ENCODE measurements at regions not wholly inside any gene's neighbourhood (a gene's known extent, or its start where the extent isn't known, plus 50 kb on each side); places are given as distances from the start of the nearest gene placed in this dataset.

DNA sequence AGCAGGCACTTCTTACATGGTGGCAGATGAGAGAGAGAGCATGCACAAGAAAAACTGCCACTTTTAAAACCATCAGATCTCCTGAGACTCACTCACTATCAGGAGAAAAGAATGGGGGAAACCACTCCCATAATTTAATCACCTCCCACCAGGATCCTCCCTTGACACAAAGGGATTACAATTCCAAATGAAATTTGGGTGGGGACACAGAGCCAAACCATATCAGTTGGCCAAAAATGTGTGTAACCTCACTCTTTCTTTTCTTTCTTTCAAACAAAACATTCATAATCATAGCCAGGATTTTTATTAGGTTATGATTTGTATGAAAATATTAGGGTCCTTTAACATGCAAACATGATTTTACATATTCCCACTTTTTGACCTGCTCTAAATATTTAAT, 222.1 kb downstream of the PCDH18 start:
- no peak for DNase-seq

- DNase-seq = no peak
These were observed 222.9 kb downstream of the PCDH18 start for GRCh38 chr4:137309424-137309823.

DNA sequence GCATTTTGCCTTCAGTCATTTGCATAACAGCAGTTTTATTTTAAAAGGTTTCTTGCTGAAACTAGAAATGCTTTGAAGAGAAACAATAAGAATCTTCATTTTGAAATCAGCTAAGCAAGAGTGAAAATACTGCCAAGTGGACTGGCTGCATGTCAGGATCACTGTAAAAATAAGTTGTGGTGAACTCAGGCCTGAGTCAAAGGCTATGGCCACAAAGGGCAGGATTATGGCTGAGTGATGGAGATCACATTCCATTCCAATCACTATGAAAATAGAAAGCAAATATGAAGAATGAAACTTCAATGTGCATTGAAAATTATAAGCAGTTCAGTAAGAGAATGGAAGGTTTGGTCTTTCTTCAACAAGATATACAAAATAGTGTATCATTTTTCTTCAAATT, 224.5 kb downstream of the PCDH18 start:
- no peak for DNase-seq

GRCh38 chr4:137300776-137301175, 231.5 kb downstream of the PCDH18 start:
- DNase-seq = no peak

GRCh38 chr4:137299281-137299680, 233.0 kb downstream of the PCDH18 start:
- DNase-seq = no peak

GRCh38 chr4:137293281-137293680, 239.0 kb downstream of the PCDH18 start:
- no peak for DNase-seq

DNA sequence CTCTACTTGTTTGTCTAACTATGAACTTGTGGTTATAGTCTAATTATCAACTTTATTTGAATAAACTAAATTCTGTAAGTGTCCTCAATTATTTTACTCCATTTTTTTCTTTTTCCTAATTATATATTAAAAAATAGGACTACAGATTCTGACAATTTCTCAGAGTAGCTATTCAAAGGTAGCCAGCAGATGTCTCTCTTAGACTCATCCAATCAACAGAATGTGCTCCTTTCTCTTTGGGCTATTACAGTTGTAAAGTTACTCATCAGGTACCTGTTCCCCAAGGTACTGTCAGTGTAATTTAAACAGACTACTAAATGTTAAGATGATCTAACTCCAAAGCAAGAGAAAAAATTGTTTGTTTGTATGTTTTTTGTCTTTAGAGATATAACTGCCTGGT, 248.6 kb downstream of the PCDH18 start:
- DNase-seq = no peak

DNA sequence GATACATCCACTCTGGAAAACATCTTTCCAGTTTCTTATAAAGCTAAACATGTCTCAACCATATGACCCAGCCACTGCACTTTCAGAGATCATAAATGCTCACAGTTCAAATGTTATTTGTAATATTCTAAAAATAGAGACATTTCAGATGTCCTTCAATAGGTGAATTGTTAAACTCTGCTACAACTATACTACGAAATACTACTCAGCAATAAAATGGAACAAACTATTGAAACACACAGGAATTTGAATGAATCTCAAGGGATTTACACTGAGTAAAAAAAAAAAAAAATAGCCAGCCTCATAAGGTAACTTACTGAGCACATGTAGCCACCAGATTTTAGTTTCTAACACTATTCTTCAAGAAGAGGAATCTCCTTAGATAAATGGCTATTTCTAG, 253.9 kb downstream of the PCDH18 start:
- DNase-seq = no peak

DNA sequence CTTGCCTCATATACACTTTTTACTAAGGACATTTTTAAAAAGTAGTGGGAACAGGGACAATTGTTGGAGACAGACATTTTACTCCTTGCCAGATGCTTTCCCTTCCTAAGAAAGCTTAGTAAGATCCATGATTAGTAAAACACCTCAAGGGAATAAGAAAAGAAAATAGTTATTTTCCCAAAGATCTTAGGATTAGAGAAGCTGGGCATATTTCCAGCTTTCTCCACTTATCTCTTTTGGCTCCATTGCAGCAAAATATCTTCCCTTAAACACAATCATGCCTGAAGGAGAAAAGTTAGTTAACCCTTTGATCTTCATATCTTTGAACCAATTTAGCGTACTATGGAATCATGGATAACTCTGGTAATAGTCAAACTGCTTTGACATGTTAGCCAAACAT, 257.9 kb downstream of the PCDH18 start:
- DNase-seq = no peak

DNA sequence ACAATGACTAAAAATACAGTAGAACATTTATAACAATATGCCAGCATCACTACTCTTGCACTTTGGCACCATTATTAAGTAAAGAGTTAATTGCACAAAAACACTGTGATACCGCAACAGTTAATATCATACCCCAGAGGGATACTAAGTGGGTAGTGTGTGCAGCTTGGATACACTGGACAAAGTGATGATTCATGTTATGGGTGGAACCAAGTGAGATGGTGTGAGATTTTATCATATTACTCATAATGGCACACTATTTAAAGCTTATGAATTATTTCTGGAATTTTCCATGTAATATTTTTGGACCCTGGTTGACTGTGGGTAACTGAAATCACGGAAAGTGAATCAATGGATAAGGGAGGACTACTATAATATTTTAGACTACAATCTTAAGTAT, 265.3 kb downstream of the PCDH18 start:
- DNase-seq = no peak

DNA sequence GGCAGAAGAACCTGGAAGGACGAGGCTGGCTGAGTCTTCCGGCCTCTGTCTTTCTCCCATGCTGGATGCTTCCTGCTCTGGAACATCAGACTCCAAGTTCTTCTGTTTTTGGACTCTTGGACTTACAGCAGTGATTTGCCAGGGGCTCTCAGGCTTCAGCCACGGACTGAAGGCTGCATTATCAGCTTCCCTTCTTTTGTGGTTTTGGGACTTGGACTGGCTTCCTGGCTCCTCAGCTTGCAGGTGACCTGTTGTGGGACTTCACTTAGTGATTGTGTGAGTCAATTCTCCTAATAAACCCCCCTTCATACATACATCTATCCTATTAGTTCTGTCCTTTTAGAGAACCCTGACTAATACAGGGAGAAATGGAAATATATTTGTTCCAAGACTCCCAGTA, 265.8 kb downstream of the PCDH18 start:
- no peak for DNase-seq

DNA sequence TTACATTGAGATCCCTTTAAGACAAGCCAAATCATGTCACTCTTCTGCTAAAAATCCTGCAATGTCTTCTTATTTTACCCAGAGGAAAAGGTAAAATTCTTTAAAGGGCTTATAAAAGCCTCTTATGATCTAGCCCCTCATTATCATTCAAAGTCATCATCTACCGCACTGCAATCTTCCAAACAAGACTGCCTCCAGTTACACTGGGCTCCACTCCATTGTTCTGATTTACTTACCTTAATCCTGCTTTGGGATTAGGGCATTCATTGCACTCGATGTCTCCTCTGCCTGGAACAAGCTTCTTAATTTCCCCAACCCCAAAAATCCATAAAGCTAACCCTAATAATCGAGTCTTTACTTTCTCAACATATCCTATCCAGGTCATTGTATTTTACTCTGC, 269.1 kb downstream of the PCDH18 start:
- DNase-seq = no peak

DNA sequence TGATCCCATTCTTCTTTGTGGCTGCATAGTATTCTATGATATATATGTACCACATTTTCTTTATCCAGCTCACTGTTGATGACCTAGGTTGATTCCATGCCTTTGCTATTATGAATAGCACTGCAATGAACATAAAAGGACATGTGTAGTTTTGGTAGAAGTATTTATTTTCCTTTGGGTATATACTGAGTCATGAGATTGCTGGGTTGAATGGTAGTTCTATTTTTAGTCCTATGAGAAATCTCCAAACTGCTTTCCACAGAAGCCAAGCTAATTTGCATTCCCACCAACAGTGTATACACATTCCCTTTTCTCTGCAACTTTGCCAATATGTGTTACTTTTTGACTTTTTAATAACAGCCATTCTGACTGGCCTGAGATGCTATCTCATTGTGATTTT, 278.3 kb downstream of the PCDH18 start:
- no peak for DNase-seq

DNA sequence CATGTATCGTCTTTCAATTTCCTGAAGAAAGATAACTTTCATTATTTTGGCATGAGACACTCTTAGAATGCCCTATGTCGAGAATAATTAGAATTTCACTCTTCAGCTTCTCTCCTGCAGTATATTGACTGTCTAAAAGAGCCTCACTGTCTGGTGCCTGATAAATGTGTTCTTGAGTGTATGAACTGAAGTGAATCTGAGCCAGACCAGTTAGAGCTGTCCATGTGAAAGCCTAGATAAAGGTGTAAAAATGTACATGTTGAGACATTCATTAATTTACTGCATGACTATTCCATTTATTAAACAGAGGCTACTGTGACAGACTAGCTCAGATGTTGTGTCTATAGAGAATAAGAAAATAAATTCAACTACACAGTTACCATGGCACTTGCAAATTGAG, 283.2 kb downstream of the PCDH18 start:
- DNase-seq = no peak

GRCh38 chr4:137238456-137239162, 293.7 kb downstream of the PCDH18 start:
- DNase-seq = no peak

- no peak for DNase-seq
These were observed 305.4 kb downstream of the PCDH18 start for GRCh38 chr4:137226900-137227299.

DNA sequence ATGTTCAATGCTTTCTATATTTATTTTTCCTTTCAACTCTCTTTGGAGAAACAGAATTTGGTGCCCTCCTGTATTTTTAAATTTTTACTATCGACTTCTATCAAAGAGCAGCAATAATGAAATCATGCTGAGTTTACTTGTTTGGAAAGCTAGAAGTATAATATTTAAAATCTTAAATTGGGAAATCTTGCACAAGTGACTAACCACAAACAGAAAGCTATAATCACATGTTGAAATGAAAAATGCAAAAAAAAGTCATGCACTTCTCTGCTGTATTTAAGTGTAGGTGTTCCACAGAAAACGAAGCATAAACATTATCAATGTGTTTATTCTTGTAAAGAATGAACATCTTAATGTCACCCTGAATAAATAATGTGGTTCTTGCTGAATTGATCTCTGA, 306.1 kb downstream of the PCDH18 start:
- no peak for DNase-seq

GRCh38 chr4:137213372-137214173, 318.7 kb downstream of the PCDH18 start:
- no peak for DNase-seq

DNA sequence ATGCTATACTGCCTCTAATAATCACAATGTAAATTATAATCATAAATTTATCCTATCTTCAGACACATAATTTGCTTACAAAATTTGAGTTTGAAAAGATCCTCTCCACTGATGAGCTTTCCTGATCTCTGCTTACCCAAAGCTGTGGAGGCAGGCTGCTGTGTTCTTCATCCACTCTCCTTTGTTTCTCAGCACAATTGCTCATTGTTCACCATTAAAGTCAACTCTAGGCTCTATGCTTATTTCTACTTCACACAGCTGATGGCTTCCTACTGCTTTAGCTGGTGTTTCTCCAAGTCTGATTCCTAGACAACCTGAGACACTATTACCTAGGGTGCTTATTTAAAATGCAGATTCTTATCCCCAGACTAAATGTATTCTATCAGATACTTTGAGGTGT, 319.7 kb downstream of the PCDH18 start:
- no peak for DNase-seq

DNA sequence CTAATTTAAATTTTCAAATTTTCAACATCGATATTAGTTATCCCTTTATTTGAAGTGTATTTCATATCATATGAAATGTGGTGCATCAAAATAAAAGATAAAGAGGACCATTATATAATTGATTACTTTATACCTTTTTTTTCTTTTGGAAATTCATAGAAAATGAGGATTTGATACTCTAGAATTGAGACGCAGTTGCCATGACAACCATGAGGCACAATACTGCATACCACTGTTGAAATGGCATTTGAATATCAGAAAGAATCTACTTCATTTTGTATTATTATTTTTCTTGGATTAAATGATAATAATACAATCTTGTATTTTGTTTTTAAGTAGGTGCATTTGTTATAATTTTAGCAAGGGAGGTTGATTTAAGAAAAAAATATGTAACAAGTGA, 323.1 kb downstream of the PCDH18 start:
- no peak for DNase-seq

GRCh38 chr4:137206781-137207180, 325.5 kb downstream of the PCDH18 start:
- DNase-seq = no peak

- no peak for DNase-seq
These were observed 328.7 kb downstream of the PCDH18 start for GRCh38 chr4:137203601-137204000.

- DNase-seq = no peak
These were observed 332.0 kb downstream of the PCDH18 start for GRCh38 chr4:137200322-137200721.

- DNase-seq = no peak
These were observed 333.5 kb downstream of the PCDH18 start for GRCh38 chr4:137198791-137199190.

GRCh38 chr4:137194670-137195069, 337.6 kb downstream of the PCDH18 start:
- no peak for DNase-seq
